Lung (tissue), 11 donors: ENCODE measurements at regions not wholly inside any gene's neighbourhood (a gene's known extent, or its start where the extent isn't known, plus 50 kb on each side); places are given as distances from the start of the nearest gene placed in this dataset.

Source experiments
- ATAC-seq: fragments of 200-7000 bp; cut with Tn5 transposase; one replicate; pipeline ENCODE4 v1.9.1; 2020; ENCODE audit warnings: moderate number of reproducible peaks; ENCODE audit not compliant: insufficient read depth, low FRiP score
- DNase-seq, 3 donors: peaks; one replicate each; pipeline ENCODE4 v3.0.0-alpha.2; 2013 to 2017
- H3K27ac ChIP-seq, 2 donors: one replicate each; pipeline ENCODE4 v1.5.1; 2013; ENCODE audit warnings: mild to moderate bottlenecking in 2 of 2, moderate library complexity in 2 of 2, control low read depth in 1 of 2, inconsistent platforms in 1 of 2, low read depth in 1 of 2, low read length in 1 of 2
- H3K27me3 ChIP-seq, 3 donors: one replicate each; pipeline ENCODE4 v1.5.1; 2013; ENCODE audit warnings: low read length in 2 of 3; ENCODE audit not compliant: control insufficient read depth in 3 of 3, insufficient read depth in 3 of 3
- H3K36me3 ChIP-seq, 4 donors: one replicate each; pipeline ENCODE4 v1.5.1; 2013; ENCODE audit warnings: low read length in 4 of 4, mild to moderate bottlenecking in 1 of 4, moderate library complexity in 1 of 4; ENCODE audit not compliant: control insufficient read depth in 4 of 4, insufficient read depth in 4 of 4
- H3K4me1 ChIP-seq, 5 donors: one replicate each; pipeline ENCODE4 v1.5.1; 2013; ENCODE audit warnings: low read length in 5 of 5, mild to moderate bottlenecking in 2 of 5, moderate library complexity in 1 of 5; ENCODE audit not compliant: control insufficient read depth in 5 of 5, insufficient read depth in 5 of 5
- H3K4me3 ChIP-seq: one replicate; pipeline ENCODE4 v1.5.1; 2013; ENCODE audit warnings: mild to moderate bottlenecking, control low read depth, moderate library complexity
- H3K9ac ChIP-seq, 2 donors: one replicate each; pipeline ENCODE4 v1.5.1; 2013; ENCODE audit warnings: low read length in 2 of 2, control low read depth in 1 of 2; ENCODE audit not compliant: insufficient read depth in 1 of 2
- H3K9me3 ChIP-seq, 4 donors: one replicate each; pipeline ENCODE4 v1.5.1; 2013; ENCODE audit warnings: low read length in 3 of 4, mild to moderate bottlenecking in 1 of 4, moderate library complexity in 1 of 4; ENCODE audit not compliant: control insufficient read depth in 4 of 4, insufficient read depth in 3 of 4
- CTCF ChIP-seq: IDR thresholded peaks from 2 replicates; pipeline ENCODE4 v1.5.1; 2012; ENCODE audit warnings: mild to moderate bottlenecking; ENCODE audit errors: control extremely low read depth, extremely low read depth
- WGBS, 2 donors: extraction: QIAGEN DNeasy Blood & Tissue Kit; methylation state at CpG; one replicate each; pipeline ENCODE4 v1.1.7; 2013; 5-methylcytosine and 5-hydroxymethylcytosine counted together
- donor health status: control.
- donor health status: control.
- donor health status: Bipolar disorder and iron deficiency.
- donor health status: healthy.
- donor health status: DM: yes; HTN: yes; CAD: no.

- Histone ChIP-seq H3K36me3 (no peaks in the 10 kb centered on the region), H3K4me1 (no peaks in the 10 kb centered on the region), H3K4me3 (no peak overlapping the region), H3K9ac (no peak overlapping the region), H3K27me3 (no peaks in the 10 kb centered on the region), H3K27ac (no peak overlapping the region), H3K9me3 (no peaks in the 10 kb centered on the region)
- WGBS, 2 donors = 59 to 67% methylated on average over 2 of the region's 2 CpGs
- no peak for TF ChIP-seq CTCF
- ATAC-seq (no peak), DNase-seq (no peak)
These were observed 391.4 kb downstream of the MRPL39 start for GRCh38 chr21:25215698-25216384.

DNA sequence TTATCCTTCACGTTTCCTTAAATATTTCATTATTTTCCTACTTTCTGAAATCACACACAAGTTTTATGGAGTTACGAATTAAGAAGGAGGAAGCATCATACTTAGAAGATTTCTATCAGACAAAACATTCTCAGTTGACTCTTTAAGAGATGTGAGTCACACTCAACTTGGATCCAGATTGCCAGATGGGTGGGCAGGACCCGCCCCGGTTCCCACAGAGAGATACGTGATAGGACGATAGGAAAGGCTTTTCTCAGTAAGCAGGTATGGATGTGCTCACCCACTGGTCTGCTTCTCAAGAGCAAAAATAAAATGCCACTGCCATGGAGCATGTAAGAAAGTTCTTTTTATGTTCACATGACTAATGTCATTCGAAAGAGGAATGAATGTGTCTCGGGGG, 392.6 kb downstream of the MRPL39 start:
- H3K4me1 ChIP-seq = no peaks in the 10 kb centered on the region
- H3K9me3 ChIP-seq = no peaks in the 10 kb centered on the region
- H3K9ac ChIP-seq = no peak overlapping the region
- H3K27ac ChIP-seq = no peak overlapping the region
- ATAC-seq (no peak), DNase-seq (no peak)
- H3K4me3 ChIP-seq = no peak overlapping the region
- no peaks in the 10 kb centered on the region for H3K36me3 ChIP-seq
- H3K27me3 ChIP-seq = no peaks in the 10 kb centered on the region
- 86 to 95% methylated on average over 8 of the region's 8 CpGs for WGBS, 2 donors
- TF ChIP-seq CTCF = no peak

GRCh38 chr21:25199944-25200343, 407.3 kb downstream of the MRPL39 start:
- no peak overlapping the region for H3K27ac ChIP-seq
- ATAC-seq (no peak), DNase-seq (no peak)
- H3K9ac ChIP-seq = no peak overlapping the region
- WGBS, 2 donors = 74 to 80% methylated on average over 2 of the region's 2 CpGs
- no peaks in the 10 kb centered on the region for H3K27me3 ChIP-seq
- TF ChIP-seq CTCF = no peak
- no peaks in the 10 kb centered on the region for H3K4me1 ChIP-seq
- no peaks in the 10 kb centered on the region for H3K9me3 ChIP-seq
- no peaks in the 10 kb centered on the region for H3K36me3 ChIP-seq
- no peak overlapping the region for H3K4me3 ChIP-seq

DNA sequence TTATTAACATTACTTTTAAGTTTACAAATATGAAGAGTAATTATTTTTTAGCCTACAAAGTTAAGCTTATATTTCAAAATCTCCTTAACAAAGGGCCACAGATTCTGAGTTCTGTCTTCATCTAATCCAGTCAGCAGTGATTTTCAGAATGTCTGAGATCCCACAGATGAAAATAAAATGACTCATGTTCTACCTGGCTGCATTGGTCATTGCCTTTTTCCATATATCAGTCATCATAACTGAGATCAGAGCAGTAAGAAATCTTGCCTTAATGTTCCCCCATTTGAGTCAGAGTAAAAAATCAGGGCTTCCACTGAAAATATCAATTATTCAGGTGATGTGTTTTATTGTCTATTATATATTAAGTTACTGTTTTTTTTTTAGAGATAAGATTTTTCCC, 416.1 kb downstream of the MRPL39 start:
- no peak overlapping the region for H3K4me3 ChIP-seq
- no peaks in the 10 kb centered on the region for H3K36me3 ChIP-seq
- peaks cover 0 to 3% (median 0%) of the 10 kb centered on the region in 4 donors for H3K9me3 ChIP-seq
- TF ChIP-seq CTCF = no peak
- H3K27me3 ChIP-seq = no peaks in the 10 kb centered on the region
- peaks cover 0 to 3% (median 0%) of the 10 kb centered on the region in 5 donors for H3K4me1 ChIP-seq
- no peak for DNase-seq
- no peak overlapping the region for H3K9ac ChIP-seq
- no peak overlapping the region for H3K27ac ChIP-seq
- ATAC-seq = no peak
